ENCODE measurements at regions not wholly inside any gene's neighbourhood (a gene's known extent, or its start where the extent isn't known, plus 50 kb on each side); places are given as distances from the start of the nearest gene placed in this dataset.

- TF ChIP-seq EZH2phosphoT487 (IDR thresholded peaks at IDR 0.05; ENCODE audit: low read depth, severe bottlenecking, unreplicated experiment), result no peak
- H3K9me2 ChIP-seq (replicated peaks; ENCODE audit: insufficient read depth), result no peaks in the 10 kb centered on the region
- peaks cover 8% of the 10 kb centered on the region for H3K27me3 ChIP-seq
- H3K36me3 ChIP-seq (replicated peaks; ENCODE audit: insufficient read depth, low read depth), result no peaks in the 10 kb centered on the region
- H3K4me2 ChIP-seq, result peak overlapping the region; percentile 88
- H3K9me3 ChIP-seq (ENCODE audit: low read depth), result no peaks in the 10 kb centered on the region
- H3K79me2 ChIP-seq, result no peaks in the 10 kb centered on the region
- H2AFZ ChIP-seq, result peak overlapping the region; percentile 93
- no peak for DNase-seq (ENCODE audit: low spot score)
- H3K4me1 ChIP-seq (ENCODE audit: insufficient read depth), result no peaks in the 10 kb centered on the region
- WGBS (ENCODE audit: low lambda C conversion rate, missing lambda C conversion rate), result 54% methylated on average over 14 of the region's 14 CpGs
- no peaks in the 10 kb centered on the region for H4K20me1 ChIP-seq (ENCODE audit: insufficient read depth, poor library complexity, severe bottlenecking)
- peak overlapping the region; percentile 54 for H3K27ac ChIP-seq
- H3K4me3 ChIP-seq, result peak overlapping the region; percentile 40
Observed at GRCh38 chr15:31871166-31871886, 159.0 kb upstream of the CHRNA7 start.

- no peaks in the 10 kb centered on the region for H3K36me3 ChIP-seq (replicated peaks; ENCODE audit: insufficient read depth, low read depth)
- H4K20me1 ChIP-seq (ENCODE audit: insufficient read depth, poor library complexity, severe bottlenecking), result no peaks in the 10 kb centered on the region
- no peaks in the 10 kb centered on the region for H3K9me3 ChIP-seq (ENCODE audit: low read depth)
- H3K79me2 ChIP-seq, result no peaks in the 10 kb centered on the region
- no peak overlapping the region for H2AFZ ChIP-seq
- WGBS (ENCODE audit: low lambda C conversion rate, missing lambda C conversion rate), result 91% methylated on average over 6 of the region's 6 CpGs
- peaks cover 8% of the 10 kb centered on the region for H3K27me3 ChIP-seq
- TF ChIP-seq, protein P1, sequence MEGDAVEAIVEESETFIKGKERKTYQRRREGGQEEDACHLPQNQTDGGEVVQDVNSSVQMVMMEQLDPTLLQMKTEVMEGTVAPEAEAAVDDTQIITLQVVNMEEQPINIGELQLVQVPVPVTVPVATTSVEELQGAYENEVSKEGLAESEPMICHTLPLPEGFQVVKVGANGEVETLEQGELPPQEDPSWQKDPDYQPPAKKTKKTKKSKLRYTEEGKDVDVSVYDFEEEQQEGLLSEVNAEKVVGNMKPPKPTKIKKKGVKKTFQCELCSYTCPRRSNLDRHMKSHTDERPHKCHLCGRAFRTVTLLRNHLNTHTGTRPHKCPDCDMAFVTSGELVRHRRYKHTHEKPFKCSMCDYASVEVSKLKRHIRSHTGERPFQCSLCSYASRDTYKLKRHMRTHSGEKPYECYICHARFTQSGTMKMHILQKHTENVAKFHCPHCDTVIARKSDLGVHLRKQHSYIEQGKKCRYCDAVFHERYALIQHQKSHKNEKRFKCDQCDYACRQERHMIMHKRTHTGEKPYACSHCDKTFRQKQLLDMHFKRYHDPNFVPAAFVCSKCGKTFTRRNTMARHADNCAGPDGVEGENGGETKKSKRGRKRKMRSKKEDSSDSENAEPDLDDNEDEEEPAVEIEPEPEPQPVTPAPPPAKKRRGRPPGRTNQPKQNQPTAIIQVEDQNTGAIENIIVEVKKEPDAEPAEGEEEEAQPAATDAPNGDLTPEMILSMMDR (IDR thresholded peaks at IDR 0.05; ENCODE audit: poor library complexity), result no peak
- TF ChIP-seq EZH2 (IDR thresholded peaks at IDR 0.05; ENCODE audit: borderline replicate concordance) (no peak), EZH2phosphoT487 (IDR thresholded peaks at IDR 0.05; ENCODE audit: low read depth, severe bottlenecking, unreplicated experiment) (no peak)
- DNase-seq (ENCODE audit: low spot score), result no peak
- no peaks in the 10 kb centered on the region for H3K9me2 ChIP-seq (replicated peaks; ENCODE audit: insufficient read depth)
- H3K4me2 ChIP-seq, result no peak overlapping the region
- no peak overlapping the region for H3K27ac ChIP-seq
- no peak overlapping the region for H3K4me3 ChIP-seq
- no peaks in the 10 kb centered on the region for H3K4me1 ChIP-seq (ENCODE audit: insufficient read depth)
Observed at GRCh38 chr15:31871887-31872281, 158.4 kb upstream of the CHRNA7 start.

- WGBS (ENCODE audit: low lambda C conversion rate, missing lambda C conversion rate), result 32% methylated on average over 9 of the region's 9 CpGs
- Histone ChIP-seq H3K27me3 (peaks cover 4% of the 10 kb centered on the region), H3K4me2 (no peak overlapping the region), H3K79me2 (no peaks in the 10 kb centered on the region), H2AFZ (no peak overlapping the region), H3K4me1 (ENCODE audit: insufficient read depth) (no peaks in the 10 kb centered on the region), H4K20me1 (ENCODE audit: insufficient read depth, poor library complexity, severe bottlenecking) (no peaks in the 10 kb centered on the region), H3K36me3 (replicated peaks; ENCODE audit: insufficient read depth, low read depth) (no peaks in the 10 kb centered on the region), H3K4me3 (no peak overlapping the region), H3K9me2 (replicated peaks; ENCODE audit: insufficient read depth) (no peaks in the 10 kb centered on the region), H3K9me3 (ENCODE audit: low read depth) (no peaks in the 10 kb centered on the region), H3K27ac (no peak overlapping the region)
- no peak for DNase-seq (ENCODE audit: low spot score)
- TF ChIP-seq, protein P1 (IDR thresholded peaks at IDR 0.05; ENCODE audit: poor library complexity), result peak; percentile 8
- TF ChIP-seq EZH2phosphoT487 (IDR thresholded peaks at IDR 0.05; ENCODE audit: low read depth, severe bottlenecking, unreplicated experiment), result no peak
- no peak for TF ChIP-seq EZH2 (IDR thresholded peaks at IDR 0.05; ENCODE audit: borderline replicate concordance)
Observed at GRCh38 chr15:31887246-31887645, 143.1 kb upstream of the CHRNA7 start.

DNA sequence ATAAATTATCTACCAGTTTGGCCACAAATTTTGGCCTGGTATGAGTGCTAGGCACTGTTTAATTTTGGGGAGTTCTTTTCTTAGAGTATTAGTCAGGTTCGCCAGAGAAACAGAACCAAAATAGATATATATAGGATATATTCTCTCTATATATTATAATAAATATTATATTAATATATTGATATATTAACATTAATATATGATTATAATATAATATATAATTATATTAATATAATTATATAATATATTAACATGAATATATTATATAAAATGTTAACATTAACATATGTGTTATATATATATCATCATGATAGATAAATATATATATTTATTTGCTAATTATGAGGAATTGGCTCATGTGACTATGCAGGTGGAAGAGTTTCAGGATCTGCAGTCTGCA lies 137.8 kb upstream of the CHRNA7 start:
- H3K79me2 ChIP-seq, result no peaks in the 10 kb centered on the region
- no peaks in the 10 kb centered on the region for H3K9me3 ChIP-seq (ENCODE audit: low read depth)
- H3K9me2 ChIP-seq (replicated peaks; ENCODE audit: insufficient read depth), result no peaks in the 10 kb centered on the region
- H3K4me1 ChIP-seq (ENCODE audit: insufficient read depth), result no peaks in the 10 kb centered on the region
- WGBS (ENCODE audit: low lambda C conversion rate, missing lambda C conversion rate), result 93% methylated on average over 1 of the region's 1 CpG
- H3K27ac ChIP-seq, result no peak overlapping the region
- TF ChIP-seq, protein P1 (IDR thresholded peaks at IDR 0.05; ENCODE audit: poor library complexity), result no peak
- TF ChIP-seq EZH2 (IDR thresholded peaks at IDR 0.05; ENCODE audit: borderline replicate concordance) (no peak), EZH2phosphoT487 (IDR thresholded peaks at IDR 0.05; ENCODE audit: low read depth, severe bottlenecking, unreplicated experiment) (no peak)
- H3K36me3 ChIP-seq (replicated peaks; ENCODE audit: insufficient read depth, low read depth), result no peaks in the 10 kb centered on the region
- no peaks in the 10 kb centered on the region for H4K20me1 ChIP-seq (ENCODE audit: insufficient read depth, poor library complexity, severe bottlenecking)
- H3K4me2 ChIP-seq, result no peak overlapping the region
- DNase-seq (ENCODE audit: low spot score), result no peak
- no peak overlapping the region for H3K4me3 ChIP-seq
- H3K27me3 ChIP-seq, result peaks cover 4% of the 10 kb centered on the region
- H2AFZ ChIP-seq, result no peak overlapping the region

All from hepatocyte (in vitro differentiated cells).